Loucy (cell line): ENCODE measurements at regions not wholly inside any gene's neighbourhood (a gene's known extent, or its start where the extent isn't known, plus 50 kb on each side); places are given as distances from the start of the nearest gene placed in this dataset.

Source experiments
- H2AFZ ChIP-seq: fragments of 200-600 bp; sonication (generic); 2 replicates; pipeline ENCODE4 v1.6.0; 2016; ENCODE audit warnings: antibody characterized with exemption, mild to moderate bottlenecking, low read length, moderate library complexity
- H3F3A ChIP-seq: fragments of 200-600 bp; 2 replicates; pipeline ENCODE4 v1.6.0; 2016; ENCODE audit warnings: antibody characterized with exemption, low read depth, mild to moderate bottlenecking
- H3K27me3 ChIP-seq: fragments of 200-600 bp; sonication (generic); 2 replicates; pipeline ENCODE4 v1.6.1; 2014; ENCODE audit warnings: low read length, mild to moderate bottlenecking; ENCODE audit not compliant: insufficient read depth, poor library complexity, severe bottlenecking
- H3K36me3 ChIP-seq: fragments of 200-600 bp; sonication (generic); 2 replicates; pipeline ENCODE4 v1.6.1; 2016; ENCODE audit warnings: low read length; ENCODE audit not compliant: insufficient read depth
- H3K4me1 ChIP-seq: fragments of 200-600 bp; sonication (generic); 2 replicates; pipeline ENCODE4 v1.5.1; 2014; ENCODE audit warnings: low read length, mild to moderate bottlenecking; ENCODE audit not compliant: insufficient read depth, poor library complexity, severe bottlenecking
- H3K4me2 ChIP-seq: fragments of 200-600 bp; sonication (generic); 2 replicates; pipeline ENCODE4 v1.6.0; 2014; ENCODE audit warnings: antibody characterized with exemption, low read length, low read depth, mild to moderate bottlenecking; ENCODE audit not compliant: poor library complexity, severe bottlenecking
- H3K4me3 ChIP-seq: fragments of 200-600 bp; sonication (generic); 2 replicates; pipeline ENCODE4 v1.5.1; 2014; ENCODE audit warnings: low read length, mild to moderate bottlenecking, mixed read lengths; ENCODE audit not compliant: poor library complexity, severe bottlenecking
- H3K79me2 ChIP-seq: fragments of 200-600 bp; sonication (generic); 2 replicates; pipeline ENCODE4 v1.6.1; 2014; ENCODE audit warnings: low read length; ENCODE audit not compliant: insufficient read depth
- H3K9ac ChIP-seq: fragments of 200-600 bp; sonication (generic); 2 replicates; pipeline ENCODE4 v1.6.0; 2014; ENCODE audit warnings: mild to moderate bottlenecking, low read depth, low read length, moderate library complexity; ENCODE audit not compliant: poor library complexity, severe bottlenecking
- H3K9me2 ChIP-seq: fragments of 200-600 bp; sonication (generic); replicated peaks from 2 replicates; pipeline ENCODE4 v1.6.1; 2016; ENCODE audit warnings: low read depth, low read length, mixed read lengths
- H3K9me3 ChIP-seq: fragments of 200-600 bp; sonication (generic); 2 replicates; pipeline ENCODE4 v1.6.1; 2014; ENCODE audit warnings: mild to moderate bottlenecking, antibody characterized with exemption, low read length, low read depth; ENCODE audit not compliant: insufficient read depth
- H4K20me1 ChIP-seq: fragments of 200-600 bp; sonication (generic); 2 replicates; pipeline ENCODE4 v1.6.0; 2014; ENCODE audit warnings: antibody characterized with exemption, low read length, mild to moderate bottlenecking; ENCODE audit not compliant: insufficient read depth, poor library complexity, severe bottlenecking
- CTCF ChIP-seq: fragments of 200-600 bp; sonication (generic); conservative IDR thresholded peaks from 2 replicates; pipeline ENCODE4 v1.5.1; 2014; ENCODE audit warnings: mild to moderate bottlenecking, antibody characterized with exemption, low read length
- EZH2phosphoT487 ChIP-seq: fragments of 200-600 bp; IDR thresholded peaks from 2 replicates; pipeline ENCODE4 v1.6.1; 2018; ENCODE audit warnings: antibody characterized with exemption, mild to moderate bottlenecking, moderate library complexity, borderline replicate concordance

GRCh38 chr6:40116832-40117231, 182.6 kb upstream of the MOCS1 start:
- Histone ChIP-seq H3K4me2 (no peak overlapping the region), H3K9me3 (no peaks in the 10 kb centered on the region), H3K4me1 (no peaks in the 10 kb centered on the region), H3K9me2 (no peaks in the 10 kb centered on the region), H3K9ac (no peak overlapping the region), H3K79me2 (no peaks in the 10 kb centered on the region), H3K4me3 (no peak overlapping the region), H2AFZ (no peak overlapping the region), H3F3A (no peaks in the 10 kb centered on the region), H3K27me3 (no peaks in the 10 kb centered on the region), H3K36me3 (no peaks in the 10 kb centered on the region), H4K20me1 (no peaks in the 10 kb centered on the region)
- TF ChIP-seq CTCF (no peak), EZH2phosphoT487 (no peak)

GRCh38 chr6:40112350-40112749, 178.1 kb upstream of the MOCS1 start:
- H4K20me1 ChIP-seq = no peaks in the 10 kb centered on the region
- no peaks in the 10 kb centered on the region for H3K9me2 ChIP-seq
- no peaks in the 10 kb centered on the region for H3K36me3 ChIP-seq
- H3K79me2 ChIP-seq = no peaks in the 10 kb centered on the region
- no peak overlapping the region for H2AFZ ChIP-seq
- no peaks in the 10 kb centered on the region for H3F3A ChIP-seq
- H3K9me3 ChIP-seq = no peaks in the 10 kb centered on the region; the same call in 1 of the 2 replicates
- no peak for TF ChIP-seq EZH2phosphoT487
- no peak for TF ChIP-seq CTCF
- no peak overlapping the region for H3K9ac ChIP-seq
- H3K4me2 ChIP-seq = no peak overlapping the region
- no peak overlapping the region for H3K4me3 ChIP-seq
- no peaks in the 10 kb centered on the region for H3K27me3 ChIP-seq
- no peaks in the 10 kb centered on the region for H3K4me1 ChIP-seq

GRCh38 chr6:40108736-40109135, 174.5 kb upstream of the MOCS1 start:
- H3K4me3 ChIP-seq = no peak overlapping the region
- TF ChIP-seq EZH2phosphoT487 = no peak
- no peak for TF ChIP-seq CTCF
- H3K4me2 ChIP-seq = no peak overlapping the region
- no peaks in the 10 kb centered on the region for H3K27me3 ChIP-seq
- no peaks in the 10 kb centered on the region for H3K4me1 ChIP-seq
- no peaks in the 10 kb centered on the region for H3K9me2 ChIP-seq
- H3K79me2 ChIP-seq = no peaks in the 10 kb centered on the region
- H2AFZ ChIP-seq = no peak overlapping the region
- no peaks in the 10 kb centered on the region; the same call in 1 of the 2 replicates for H3K9me3 ChIP-seq
- H3F3A ChIP-seq = no peaks in the 10 kb centered on the region
- H3K36me3 ChIP-seq = no peaks in the 10 kb centered on the region
- no peaks in the 10 kb centered on the region for H4K20me1 ChIP-seq
- H3K9ac ChIP-seq = no peak overlapping the region
